ENCODE measurements at regions not wholly inside any gene's neighbourhood (a gene's known extent, or its start where the extent isn't known, plus 50 kb on each side); places are given as distances from the start of the nearest gene placed in this dataset.

GRCh38 chr9:12441506-12441905 is 251.7 kb upstream of the TYRP1 start:
- Mint-ChIP-seq H3K4me1 (no peaks in the 10 kb centered on the region), H3K9me3 (no peaks in the 10 kb centered on the region), H3K27ac (no peak overlapping the region), H3K4me3 (no peak overlapping the region), H3K36me3 (ENCODE audit: low read depth) (no peaks in the 10 kb centered on the region), H3K27me3 (ENCODE audit: low read depth, poor library complexity) (peaks cover 6% of the 10 kb centered on the region)
- DNase-seq: no peak
- TF ChIP-seq CTCF (IDR thresholded peaks at IDR 0.05): no peak

- no peak overlapping the region for H3K27ac Mint-ChIP-seq
- peaks cover 3% of the 10 kb centered on the region for H3K27me3 Mint-ChIP-seq (ENCODE audit: low read depth, poor library complexity)
- no peaks in the 10 kb centered on the region for H3K36me3 Mint-ChIP-seq (ENCODE audit: low read depth)
- H3K4me3 Mint-ChIP-seq: no peak overlapping the region
- H3K9me3 Mint-ChIP-seq: no peaks in the 10 kb centered on the region
- DNase-seq: no peak
- no peaks in the 10 kb centered on the region for H3K4me1 Mint-ChIP-seq
- TF ChIP-seq CTCF (IDR thresholded peaks at IDR 0.05): no peak
Observed at GRCh38 chr9:12448246-12448645, 244.9 kb upstream of the TYRP1 start.

- H3K4me3 Mint-ChIP-seq: no peak overlapping the region
- no peaks in the 10 kb centered on the region for H3K27me3 Mint-ChIP-seq (ENCODE audit: low read depth, poor library complexity)
- H3K4me1 Mint-ChIP-seq: no peaks in the 10 kb centered on the region
- H3K36me3 Mint-ChIP-seq (ENCODE audit: low read depth): no peaks in the 10 kb centered on the region
- no peaks in the 10 kb centered on the region for H3K9me3 Mint-ChIP-seq
- TF ChIP-seq CTCF (IDR thresholded peaks at IDR 0.05): no peak
- no peak for DNase-seq
- H3K27ac Mint-ChIP-seq: no peak overlapping the region
Observed at GRCh38 chr9:12457237-12457636, 235.9 kb upstream of the TYRP1 start.

GRCh38 chr9:12461763-12462460 is 231.3 kb upstream of the TYRP1 start:
- Mint-ChIP-seq H3K36me3 (ENCODE audit: low read depth) (no peaks in the 10 kb centered on the region), H3K27ac (no peak overlapping the region), H3K4me3 (no peak overlapping the region), H3K4me1 (no peaks in the 10 kb centered on the region), H3K9me3 (no peaks in the 10 kb centered on the region), H3K27me3 (ENCODE audit: low read depth, poor library complexity) (no peaks in the 10 kb centered on the region)
- no peak for DNase-seq
- no peak for TF ChIP-seq CTCF (IDR thresholded peaks at IDR 0.05)

- Mint-ChIP-seq H3K4me3 (no peak overlapping the region), H3K4me1 (peaks cover 4% of the 10 kb centered on the region), H3K36me3 (ENCODE audit: low read depth) (no peaks in the 10 kb centered on the region), H3K9me3 (no peaks in the 10 kb centered on the region), H3K27ac (no peak overlapping the region), H3K27me3 (ENCODE audit: low read depth, poor library complexity) (no peaks in the 10 kb centered on the region)
- TF ChIP-seq CTCF (IDR thresholded peaks at IDR 0.05): no peak
- DNase-seq: no peak
Observed at GRCh38 chr9:12462861-12463260, 230.3 kb upstream of the TYRP1 start.

- H3K27me3 Mint-ChIP-seq (ENCODE audit: low read depth, poor library complexity): no peaks in the 10 kb centered on the region
- TF ChIP-seq CTCF (IDR thresholded peaks at IDR 0.05): no peak
- no peaks in the 10 kb centered on the region for H3K9me3 Mint-ChIP-seq
- H3K27ac Mint-ChIP-seq: no peak overlapping the region
- DNase-seq: no peak
- H3K4me3 Mint-ChIP-seq: no peak overlapping the region
- peaks cover 4% of the 10 kb centered on the region for H3K4me1 Mint-ChIP-seq
- H3K36me3 Mint-ChIP-seq (ENCODE audit: low read depth): no peaks in the 10 kb centered on the region
Observed at GRCh38 chr9:12463641-12464040, 229.5 kb upstream of the TYRP1 start.
